AG10803 (cell line): ENCODE measurements at regions not wholly inside any gene's neighbourhood (a gene's known extent, or its start where the extent isn't known, plus 50 kb on each side); places are given as distances from the start of the nearest gene placed in this dataset.
A peak's percentile ranks its signal among the peaks of the same experiment; 100 is the strongest.

Experiments
- DNase-seq: peaks from one replicate; pipeline ENCODE4 v3.0.0; 2010; ENCODE audit warnings: low read depth
- H3K4me3 ChIP-seq: 2 replicates; pipeline ENCODE4 v1.5.1; 2011; ENCODE audit warnings: mild to moderate bottlenecking, low read length, control low read depth
- CTCF ChIP-seq: conservative IDR thresholded peaks from 2 replicates; pipeline ENCODE4 v1.5.1; 2011; ENCODE audit warnings: mild to moderate bottlenecking, low read length, control low read depth, inconsistent platforms

GRCh38 chr2:120451334-120451733 is 105.4 kb downstream of the INHBB start:
- peak; percentile 40 for DNase-seq
- no peak overlapping the region for H3K4me3 ChIP-seq
- TF ChIP-seq CTCF: no peak

GRCh38 chr2:120452131-120452530 is 106.2 kb downstream of the INHBB start:
- no peak for DNase-seq
- TF ChIP-seq CTCF: no peak
- no peak overlapping the region for H3K4me3 ChIP-seq

GRCh38 chr2:120452945-120453634 is 107.2 kb downstream of the INHBB start:
- no peak for TF ChIP-seq CTCF
- no peak overlapping the region for H3K4me3 ChIP-seq
- DNase-seq: no peak

GRCh38 chr2:120453635-120453998 is 107.7 kb downstream of the INHBB start:
- no peak for TF ChIP-seq CTCF
- no peak overlapping the region for H3K4me3 ChIP-seq
- peak; percentile 49 for DNase-seq

- no peak for TF ChIP-seq CTCF
- DNase-seq: no peak
- H3K4me3 ChIP-seq: no peak overlapping the region
Observed at GRCh38 chr2:120454654-120455385, 108.9 kb downstream of the INHBB start.

- DNase-seq: no peak
- no peak overlapping the region for H3K4me3 ChIP-seq
- no peak for TF ChIP-seq CTCF
Observed at GRCh38 chr2:120455390-120455789, 109.5 kb downstream of the INHBB start.

GRCh38 chr2:120456867-120457266 is 110.9 kb downstream of the INHBB start:
- DNase-seq: no peak
- no peak for TF ChIP-seq CTCF
- H3K4me3 ChIP-seq: no peak overlapping the region
